Endothelial cell of umbilical vein (primary cell): ENCODE measurements at regions not wholly inside any gene's neighbourhood (a gene's known extent, or its start where the extent isn't known, plus 50 kb on each side); places are given as distances from the start of the nearest gene placed in this dataset.

Source experiments
- BruUV-seq: library from RNA; stranded (reverse); fragments of 400-500 nt; replicated peaks from 2 replicates; lab custom pipeline; 2021; lab: Mats Ljungman, UMichigan
- CTCF ChIA-PET: fragments of 300-600, 350-600 bp; sonication (Branson Sonifier 250); formaldehyde crosslinking; loops from one replicate; lab custom pipeline; 2021; ENCODE audit warnings: antibody characterized with exemption, inconsistent platforms; lab: Charles Lee
- POLR2A ChIA-PET: fragments of 300-600, 350-600 bp; sonication (Branson Sonifier 250); formaldehyde crosslinking; loops from one replicate; lab custom pipeline; 2021; ENCODE audit warnings: antibody characterized with exemption, inconsistent platforms; lab: Charles Lee
- DNase-seq: peaks from one replicate; pipeline ENCODE4 v3.0.0-alpha.2; 2011; ENCODE audit warnings: low read depth, low spot score
- FAIRE-seq: peaks from 2 replicates; lab custom pipeline; 2011; peaks lifted over from hg19 to GRCh38; lab: Jason Lieb, UNC
- H2AFZ ChIP-seq: 2 replicates; pipeline ENCODE4 v1.6.0; 2012; ENCODE audit warnings: low read depth, low read length, control low read depth, inconsistent platforms
- H3K27ac ChIP-seq: 2 replicates; pipeline ENCODE4 v1.5.1; 2011; ENCODE audit warnings: low read depth, mild to moderate bottlenecking, control low read depth, low read length, moderate library complexity; ENCODE audit not compliant: insufficient read depth
- H3K27me3 ChIP-seq, 2 experiments: 2 replicates each; pipeline versions ENCODE4 v1.6.0 to v1.6.1; 2011; ENCODE audit warnings: low read length in 2 of 2, mixed read lengths in 1 of 2; ENCODE audit not compliant: control insufficient read depth in 2 of 2, insufficient read depth in 2 of 2
- H3K36me3 ChIP-seq, 2 experiments: 2 replicates in 1 of 2; 3 replicates in 1 of 2; pipeline ENCODE4 v1.5.1; 2011; ENCODE audit warnings: low read length in 2 of 2, mild to moderate bottlenecking in 1 of 2, moderate library complexity in 1 of 2; ENCODE audit not compliant: control insufficient read depth in 2 of 2, insufficient read depth in 2 of 2; ENCODE audit errors: extremely low read depth in 1 of 2
- H3K4me1 ChIP-seq: 3 replicates; pipeline ENCODE4 v1.5.1; 2011; ENCODE audit warnings: mild to moderate bottlenecking, low read length; ENCODE audit not compliant: control insufficient read depth, insufficient read depth; ENCODE audit errors: extremely low read depth
- H3K4me2 ChIP-seq: 2 replicates; pipeline ENCODE4 v1.6.1; 2011; ENCODE audit warnings: low read length, control low read depth, mixed read lengths; ENCODE audit not compliant: insufficient read depth
- H3K4me3 ChIP-seq, 3 experiments: fragments of 200-600 bp in 1 of 3; sonication (generic), shearing (Covaris generic) in 1 of 3; replicated peaks in 1 of 3; 2 replicates each; pipeline ENCODE4 v1.5.1; 2011 to 2016; ENCODE audit warnings: control low read depth in 3 of 3, low read length in 3 of 3, mild to moderate bottlenecking in 2 of 3, inconsistent platforms in 1 of 3, low read depth in 1 of 3, moderate library complexity in 1 of 3; ENCODE audit not compliant: insufficient read depth in 1 of 3
- H3K79me2 ChIP-seq: 2 replicates; pipeline ENCODE4 v1.6.0; 2012; ENCODE audit warnings: low read length, inconsistent platforms; ENCODE audit not compliant: control insufficient read depth, insufficient read depth
- H3K9ac ChIP-seq: replicated peaks from 2 replicates; pipeline ENCODE3; 2011; ENCODE audit warnings: low read length, control low read depth; ENCODE audit not compliant: insufficient read depth; ENCODE audit errors: extremely low read depth
- H3K9me1 ChIP-seq: replicated peaks from 3 replicates; pipeline ENCODE4 v1.6.0; 2011; ENCODE audit warnings: mild to moderate bottlenecking, low read length; ENCODE audit not compliant: control insufficient read depth, insufficient read depth; ENCODE audit errors: extremely low read depth
- H3K9me3 ChIP-seq: replicated peaks from 2 replicates; pipeline ENCODE4 v1.5.1; 2012; ENCODE audit warnings: low read length, inconsistent platforms; ENCODE audit not compliant: control insufficient read depth, insufficient read depth
- H4K20me1 ChIP-seq: replicated peaks from 2 replicates; pipeline ENCODE3; 2011; ENCODE audit warnings: mild to moderate bottlenecking, low read length; ENCODE audit not compliant: control insufficient read depth, insufficient read depth; ENCODE audit errors: extremely low read depth
- CTCF ChIP-seq, 2 donors: IDR thresholded peaks; 1 replicate in 1 of 2; 2 replicates in 1 of 2; pipeline ENCODE4 v1.5.1; 2011; ENCODE audit warnings: low read length in 2 of 2, mild to moderate bottlenecking in 2 of 2, moderate library complexity in 2 of 2, control low read depth in 1 of 2, inconsistent platforms in 1 of 2, low read depth in 1 of 2; ENCODE audit not compliant: insufficient read depth in 1 of 2; ENCODE audit errors: extremely low read depth in 1 of 2
- FOS ChIP-seq: IDR thresholded peaks from 2 replicates; pipeline ENCODE4 v1.6.1; 2011; ENCODE audit warnings: mild to moderate bottlenecking, low read length, moderate library complexity, borderline replicate concordance; ENCODE audit not compliant: insufficient read depth
- JUN ChIP-seq: IDR thresholded peaks from 2 replicates; pipeline ENCODE4 v1.6.1; 2011; ENCODE audit warnings: borderline replicate concordance, low read depth; ENCODE audit not compliant: insufficient read length, insufficient read depth
- MAX ChIP-seq: IDR thresholded peaks from 2 replicates; pipeline ENCODE4 v1.6.1; 2011; ENCODE audit not compliant: insufficient read depth, insufficient read length
- MYC ChIP-seq: IDR thresholded peaks from one replicate; pipeline ENCODE4 v1.6.1; 2011; ENCODE audit warnings: mild to moderate bottlenecking, low read depth, low read length
- POLR2A ChIP-seq: IDR thresholded peaks from 2 replicates; pipeline ENCODE4 v1.6.1; 2012; ENCODE audit warnings: low read depth, mild to moderate bottlenecking, control low read depth, low read length
- dilution Hi-C: fragments of 300-500 bp; cut with MboI; formaldehyde crosslinking; loops from one replicate; pipeline ENCODE4 v1.15.0; 2019; ENCODE audit warnings: low sequenced_read_pairs; ENCODE audit not compliant: extremely low pct_ligation_motif_present
- intact Hi-C: fragments of 100-400 bp; cut with micrococcal nuclease; formaldehyde crosslinking; loops from one replicate; pipeline ENCODE4 v1.10.0; 2022

GRCh38 chr6:26260725-26261490 lies 104.1 kb upstream of the BTN3A2 start:
- peaks cover 12 to 13% of the 10 kb centered on the region in 2 experiments for H3K27me3 ChIP-seq
- no peaks in the 10 kb centered on the region for H3K79me2 ChIP-seq
- DNase-seq (no peak), FAIRE-seq (no peak)
- no peak overlapping the region for H2AFZ ChIP-seq
- no peak overlapping the region for H3K27ac ChIP-seq
- ChIA-PET CTCF (interaction anchor here (0.6 to 1.2 kb wide), 4 partner anchors 9 to 61 kb away, joined by 3 to 5 read pairs (median 3); a partner anchor contains a TSS), POLR2A (interaction anchor here (2.4 kb wide), 1 partner anchor 10 kb away, joined by 6 read pairs; a partner anchor contains a TSS)
- H3K9me1 ChIP-seq = no peaks in the 10 kb centered on the region
- H3K9ac ChIP-seq = no peak overlapping the region
- TF ChIP-seq JUN (no peak), CTCF (IDR thresholded peaks at IDR 0.05; ENCODE audit: extremely low read depth in 1 of 2, insufficient read depth in 1 of 2, low read depth in 1 of 2, low read length in 2 of 2) (no peak), POLR2A (no peak), MYC (no peak), FOS (no peak), MAX (no peak)
- intact Hi-C loops (no loop called here), dilution Hi-C loops (no loop called here)
- BruUV-seq = no TSS peak
- no peaks in the 10 kb centered on the region for H3K4me1 ChIP-seq
- H3K9me3 ChIP-seq = no peaks in the 10 kb centered on the region
- H3K4me3 ChIP-seq = no peak overlapping the region
- no peak overlapping the region for H3K4me2 ChIP-seq
- no peaks in the 10 kb centered on the region for H4K20me1 ChIP-seq
- no peaks in the 10 kb centered on the region for H3K36me3 ChIP-seq
